Erythroblast (primary cell): ENCODE measurements at regions not wholly inside any gene's neighbourhood (a gene's known extent, or its start where the extent isn't known, plus 50 kb on each side); places are given as distances from the start of the nearest gene placed in this dataset.

Experiments
- GATA1 ChIP-seq: IDR thresholded peaks from 2 replicates; pipeline ENCODE4 v1.6.1; 2011; ENCODE audit warnings: low read depth, mild to moderate bottlenecking, control low read depth, low read length, moderate library complexity
- POLR2A ChIP-seq: IDR thresholded peaks from 2 replicates; pipeline ENCODE4 v1.6.1; 2011; ENCODE audit warnings: mild to moderate bottlenecking, low read length

GRCh38 chrX:122245943-122246342, 938.1 kb upstream of the GRIA3 start:
- no peak for TF ChIP-seq POLR2A
- TF ChIP-seq GATA1, result no peak
